ENCODE measurements at regions not wholly inside any gene's neighbourhood (a gene's known extent, or its start where the extent isn't known, plus 50 kb on each side); places are given as distances from the start of the nearest gene placed in this dataset.

- TF ChIP-seq RAD51 (IDR thresholded peaks at IDR 0.05) (no peak), CHD1 (IDR thresholded peaks at IDR 0.05; ENCODE audit: low read depth, low read length) (no peak), ZBED1 (IDR thresholded peaks at IDR 0.05; ENCODE audit: borderline replicate concordance) (no peak), EP300 (IDR thresholded peaks at IDR 0.05; ENCODE audit: borderline replicate concordance in 1 of 2, control insufficient read depth in 1 of 2, low read depth in 2 of 2, low read length in 2 of 2) (no peak), CTCF (IDR thresholded peaks at IDR 0.05 in 2 of 3, conservative IDR thresholded peaks at IDR 0.05 in 1 of 3; ENCODE audit: control insufficient read depth in 2 of 3, extremely low read depth in 1 of 3, insufficient read depth in 1 of 3, low read depth in 3 of 3, low read length in 3 of 3) (no peak), MYC (IDR thresholded peaks at IDR 0.05; ENCODE audit: insufficient read depth, insufficient read length, insufficient replicate concordance, low read length, severe bottlenecking) (no peak), KDM1A (IDR thresholded peaks at IDR 0.05; ENCODE audit: borderline replicate concordance) (no peak), YBX1 (IDR thresholded peaks at IDR 0.05) (no peak), CBFB (IDR thresholded peaks at IDR 0.05; ENCODE audit: low read depth) (no peak), E2F4 (IDR thresholded peaks at IDR 0.05; ENCODE audit: low read depth, low read length) (no peak), NR2C2 (IDR thresholded peaks at IDR 0.05; ENCODE audit: borderline replicate concordance, control insufficient read depth, insufficient read length, low read depth) (no peak), ZNF274 (IDR thresholded peaks at IDR 0.05; ENCODE audit: insufficient read depth, insufficient read length) (no peak)
Measured at GRCh38 chr11:64477675-64478074, 78.1 kb upstream of the SLC22A11 start.

All from GM12878 (cell line).